22Rv1 (cell line): ENCODE measurements at regions not wholly inside any gene's neighbourhood (a gene's known extent, or its start where the extent isn't known, plus 50 kb on each side); places are given as distances from the start of the nearest gene placed in this dataset.

Source experiments
- H3K27ac ChIP-seq: fragments of 450-650 bp; 2 replicates; pipeline ENCODE4 v1.5.1; 2017
- ZFX ChIP-seq: fragments of 450-650 bp; IDR thresholded peaks from 2 replicates; pipeline ENCODE4 v1.6.1; 2017; ENCODE audit warnings: antibody characterized with exemption, borderline replicate concordance
- TF ChIP-seq, protein P1 (sequence below): fragments of 450-650 bp; IDR thresholded peaks from 2 replicates; pipeline ENCODE4 v1.5.1; 2017; ENCODE audit warnings: mild to moderate bottlenecking

GRCh38 chr6:1485678-1486077, 96.3 kb downstream of the FOXF2 start:
- TF ChIP-seq, protein P1, sequence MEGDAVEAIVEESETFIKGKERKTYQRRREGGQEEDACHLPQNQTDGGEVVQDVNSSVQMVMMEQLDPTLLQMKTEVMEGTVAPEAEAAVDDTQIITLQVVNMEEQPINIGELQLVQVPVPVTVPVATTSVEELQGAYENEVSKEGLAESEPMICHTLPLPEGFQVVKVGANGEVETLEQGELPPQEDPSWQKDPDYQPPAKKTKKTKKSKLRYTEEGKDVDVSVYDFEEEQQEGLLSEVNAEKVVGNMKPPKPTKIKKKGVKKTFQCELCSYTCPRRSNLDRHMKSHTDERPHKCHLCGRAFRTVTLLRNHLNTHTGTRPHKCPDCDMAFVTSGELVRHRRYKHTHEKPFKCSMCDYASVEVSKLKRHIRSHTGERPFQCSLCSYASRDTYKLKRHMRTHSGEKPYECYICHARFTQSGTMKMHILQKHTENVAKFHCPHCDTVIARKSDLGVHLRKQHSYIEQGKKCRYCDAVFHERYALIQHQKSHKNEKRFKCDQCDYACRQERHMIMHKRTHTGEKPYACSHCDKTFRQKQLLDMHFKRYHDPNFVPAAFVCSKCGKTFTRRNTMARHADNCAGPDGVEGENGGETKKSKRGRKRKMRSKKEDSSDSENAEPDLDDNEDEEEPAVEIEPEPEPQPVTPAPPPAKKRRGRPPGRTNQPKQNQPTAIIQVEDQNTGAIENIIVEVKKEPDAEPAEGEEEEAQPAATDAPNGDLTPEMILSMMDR, result no peak
- no peak for TF ChIP-seq ZFX
- H3K27ac ChIP-seq, result no peak overlapping the region

DNA sequence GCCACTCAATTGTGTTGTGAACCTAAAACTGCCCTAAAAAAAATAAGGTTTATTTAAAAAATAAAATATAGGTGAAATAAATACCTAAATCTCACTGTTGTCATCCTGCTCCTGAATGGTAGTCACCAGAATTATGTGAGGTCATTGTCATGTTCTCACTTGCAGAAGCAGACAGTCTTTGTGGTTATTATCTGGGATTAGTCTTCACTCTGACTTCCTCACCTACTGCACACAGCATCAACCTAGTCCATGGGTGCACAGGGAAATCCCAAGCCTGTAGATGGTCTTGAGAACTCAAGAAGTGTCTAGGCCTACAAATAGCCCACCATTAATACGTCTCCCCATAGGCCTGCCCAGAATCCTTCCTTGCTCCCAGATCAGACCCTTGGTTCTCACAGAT, 97.0 kb downstream of the FOXF2 start:
- TF ChIP-seq, protein P1, result no peak
- no peak for TF ChIP-seq ZFX
- H3K27ac ChIP-seq, result no peak overlapping the region

- TF ChIP-seq, protein P1, result no peak
- no peak overlapping the region for H3K27ac ChIP-seq
These were observed 97.9 kb downstream of the FOXF2 start for GRCh38 chr6:1487239-1487638.

DNA sequence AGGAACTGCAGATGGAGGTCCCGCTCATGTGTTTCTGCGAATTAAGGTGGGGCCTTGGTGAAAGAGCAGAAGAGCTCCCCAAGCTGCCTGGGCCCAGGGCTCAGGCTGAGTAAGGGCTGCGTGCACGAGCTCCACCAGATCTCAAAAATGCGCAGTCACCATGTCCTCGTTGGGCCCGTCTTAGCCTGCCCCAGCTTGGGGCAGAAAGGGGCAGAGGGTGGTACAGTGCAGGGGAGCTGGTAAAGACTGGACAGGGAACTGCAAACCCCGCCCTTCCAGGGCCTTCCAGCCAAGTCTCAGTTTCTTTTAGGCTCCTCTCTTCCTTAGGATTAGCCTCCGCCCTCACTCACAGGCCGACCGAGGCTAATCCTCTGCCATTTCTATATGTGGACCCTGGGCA, 101.6 kb downstream of the FOXF2 start:
- H3K27ac ChIP-seq, result no peak overlapping the region
- TF ChIP-seq, protein P1, result no peak
- no peak for TF ChIP-seq ZFX

GRCh38 chr6:1491591-1492319, 102.4 kb downstream of the FOXF2 start:
- H3K27ac ChIP-seq, result no peak overlapping the region
- no peak for TF ChIP-seq ZFX
- TF ChIP-seq, protein P1, result no peak

DNA sequence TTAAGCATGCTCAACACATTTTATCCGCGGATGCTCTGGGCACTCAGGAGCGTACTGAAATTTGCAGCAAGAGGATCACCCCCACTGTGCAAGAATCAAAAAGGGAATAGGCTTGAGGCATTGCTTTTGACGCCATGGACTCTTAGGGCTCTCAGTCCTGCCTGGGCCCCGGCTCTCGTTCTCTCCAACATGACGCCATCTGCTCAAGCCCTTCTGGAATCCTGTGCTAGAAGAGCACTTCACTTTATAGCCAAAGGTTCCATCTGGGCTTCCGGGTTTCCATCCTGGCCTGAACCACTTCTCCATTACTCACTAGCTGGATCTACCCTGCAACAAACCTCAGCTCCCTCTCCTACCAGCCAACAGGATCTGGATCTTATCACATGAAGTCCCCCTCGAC, 105.3 kb downstream of the FOXF2 start:
- TF ChIP-seq ZFX, result no peak
- TF ChIP-seq, protein P1, result no peak
- H3K27ac ChIP-seq, result no peak overlapping the region

- no peak for TF ChIP-seq ZFX
- TF ChIP-seq, protein P1, result no peak
- H3K27ac ChIP-seq, result no peak overlapping the region
These were observed 106.0 kb downstream of the FOXF2 start for GRCh38 chr6:1495344-1495743.
